K562 (cell line): ENCODE measurements at regions not wholly inside any gene's neighbourhood (a gene's known extent, or its start where the extent isn't known, plus 50 kb on each side); places are given as distances from the start of the nearest gene placed in this dataset.

Experiments
- ATAC-seq: fragments of 200-7000 bp; cut with Tn5 transposase; 3 replicates; pipeline ENCODE4 v1.9.1; 2020; ENCODE audit warnings: moderate library complexity
- BruUV-seq: library from RNA; stranded (reverse); fragments of 400-500 nt; replicated peaks from 2 replicates; lab custom pipeline; 2021; lab: Mats Ljungman, UMichigan
- CTCF ChIA-PET: fragments of 300-600 bp; formaldehyde crosslinking; extraction: SDS; loops from one replicate; lab custom pipeline; 2021; ENCODE audit warnings: low intra/inter-chr PET ratio; lab: Yijun Ruan, JAX
- POLR2A ChIA-PET: fragments of 300-600, 350-650 bp; sonication (Branson Sonifier 250); formaldehyde crosslinking; extraction: SDS; loops from one replicate; lab custom pipeline; 2021; ENCODE audit warnings: antibody characterized with exemption, inconsistent platforms; lab: Yijun Ruan, JAX
- DNase-seq, 4 experiments: peaks; one replicate each; pipeline versions ENCODE4 v3.0.0 to v3.0.0-alpha.2; 2011 to 2018; ENCODE audit warnings: low spot score in 3 of 4, mixed read lengths in 3 of 4; ENCODE audit errors: extremely low read depth in 1 of 4
- FAIRE-seq: peaks from 2 replicates; lab custom pipeline; 2011; peaks lifted over from hg19 to GRCh38; lab: Jason Lieb, UNC
- H2AFZ ChIP-seq: 2 replicates; pipeline ENCODE4 v1.6.0; 2011; ENCODE audit warnings: low read depth, low read length, control low read depth, inconsistent platforms
- H3K27ac ChIP-seq: fragments of 200-600 bp; 3 replicates; pipeline ENCODE4 v1.8.0; 2011; ENCODE audit warnings: low read depth, mild to moderate bottlenecking, control low read depth, inconsistent platforms, low read length, moderate library complexity, mixed read lengths; ENCODE audit errors: extremely low read depth
- H3K27me3 ChIP-seq, 2 experiments: fragments of 300-600 bp in 1 of 2; 2 replicates in 1 of 2; 3 replicates in 1 of 2; pipeline versions ENCODE4 v1.6.0 to v1.8.0; 2011; ENCODE audit warnings: inconsistent platforms in 2 of 2, low read length in 2 of 2, mild to moderate bottlenecking in 1 of 2, mixed read lengths in 1 of 2, moderate library complexity in 1 of 2; ENCODE audit not compliant: control insufficient read depth in 2 of 2, insufficient read depth in 2 of 2
- H3K36me3 ChIP-seq: fragments of 300-600 bp; 3 replicates; pipeline ENCODE4 v1.8.0; 2011; ENCODE audit warnings: mild to moderate bottlenecking, low read length, inconsistent platforms; ENCODE audit not compliant: control insufficient read depth, insufficient read depth
- H3K4me1 ChIP-seq, 2 experiments: fragments of 200-600 bp in 1 of 2; replicated peaks in 1 of 2; 2 replicates in 1 of 2; 3 replicates in 1 of 2; pipeline versions ENCODE4 v1.5.1 to v1.8.0; 2011; ENCODE audit warnings: inconsistent platforms in 2 of 2, low read length in 2 of 2, mild to moderate bottlenecking in 1 of 2, mixed read lengths in 1 of 2, moderate library complexity in 1 of 2; ENCODE audit not compliant: control insufficient read depth in 2 of 2, insufficient read depth in 2 of 2
- H3K4me2 ChIP-seq: 2 replicates; pipeline ENCODE4 v1.6.1; 2011; ENCODE audit warnings: low read length, control low read depth, inconsistent platforms, mixed read lengths; ENCODE audit not compliant: insufficient read depth
- H3K4me3 ChIP-seq: fragments of 200-600 bp; sonication (generic), shearing (Covaris generic); 2 replicates; pipeline ENCODE4 v1.5.1; 2016; ENCODE audit warnings: control low read depth, inconsistent platforms
- H3K79me2 ChIP-seq: fragments of 200-600 bp; 3 replicates; pipeline ENCODE4 v1.8.0; 2011; ENCODE audit warnings: low read length, inconsistent platforms; ENCODE audit not compliant: control insufficient read depth, insufficient read depth
- H3K9ac ChIP-seq, 2 experiments: 2 replicates each; pipeline versions ENCODE4 v1.6.0 to v1.6.1; 2011; ENCODE audit warnings: low read depth in 2 of 2, low read length in 2 of 2, control low read depth in 1 of 2, inconsistent platforms in 1 of 2, mild to moderate bottlenecking in 1 of 2, mixed read lengths in 1 of 2; ENCODE audit not compliant: insufficient read depth in 1 of 2
- H3K9me1 ChIP-seq: one replicate; pipeline ENCODE4 v1.6.0; 2011; ENCODE audit warnings: inconsistent platforms, mild to moderate bottlenecking, low read length, moderate library complexity; ENCODE audit not compliant: control insufficient read depth, insufficient read depth
- H3K9me3 ChIP-seq: replicated peaks from 2 replicates; pipeline ENCODE4 v1.5.1; 2011; ENCODE audit warnings: low read depth, low read length, inconsistent platforms; ENCODE audit not compliant: control insufficient read depth, insufficient read depth
- H4K20me1 ChIP-seq: replicated peaks from 2 replicates; pipeline ENCODE4 v1.6.1; 2011; ENCODE audit warnings: low read length, inconsistent platforms, mixed read lengths; ENCODE audit not compliant: control insufficient read depth, insufficient read depth
- FOXJ3 ChIP-seq: sonication (generic); formaldehyde crosslinking; IDR thresholded peaks from 2 replicates; pipeline ENCODE4 v1.4.0; 2020; ENCODE audit warnings: mild to moderate bottlenecking, missing genetic modification reagents
- FOXK2 ChIP-seq, 2 experiments: fragments of 450-650 bp; IDR thresholded peaks in 1 of 2; conservative IDR thresholded peaks in 1 of 2; 2 replicates each; pipeline ENCODE4 v1.6.1; 2016; ENCODE audit warnings: low read depth in 2 of 2, mild to moderate bottlenecking in 1 of 2
- HDAC1 ChIP-seq, 2 experiments: fragments of 450-650 bp; IDR thresholded peaks; 2 replicates each; pipeline ENCODE4 v1.6.1; 2016 to 2017; ENCODE audit warnings: inconsistent platforms in 1 of 2, mild to moderate bottlenecking in 1 of 2, moderate library complexity in 1 of 2
- HDAC6 ChIP-seq: IDR thresholded peaks from 2 replicates; pipeline ENCODE4 v1.6.1; 2012; ENCODE audit warnings: low read depth, mild to moderate bottlenecking, control low read depth, inconsistent platforms, low read length, moderate library complexity
- HOMEZ ChIP-seq: fragments of 250-450 bp; sonication (Bioruptor Pico); IDR thresholded peaks from 2 replicates; pipeline ENCODE4 v1.4.0; 2020; ENCODE audit warnings: mild to moderate bottlenecking, moderate library complexity
- NR2F6 ChIP-seq: fragments of 450-650 bp; formaldehyde crosslinking; IDR thresholded peaks from 2 replicates; pipeline ENCODE4 v1.4.0; 2020; ENCODE audit warnings: mild to moderate bottlenecking
- TEAD1 ChIP-seq, 2 experiments: fragments of 450-650 bp in 1 of 2; sonication (generic) in 1 of 2; formaldehyde crosslinking; IDR thresholded peaks; 2 replicates each; pipeline versions ENCODE4 v1.4.0 to v1.8.0; 2020 to 2022; ENCODE audit warnings: mild to moderate bottlenecking in 2 of 2, missing genetic modification reagents in 1 of 2
- ZNF740 ChIP-seq, 3 experiments: fragments of 200-800 bp in 1 of 3; sonication (Bioruptor generic) in 1 of 3; sonication (generic) in 1 of 3; formaldehyde crosslinking in 1 of 3; IDR thresholded peaks; 2 replicates each; pipeline versions ENCODE4 v1.6.1 to v1.8.0; 2016 to 2022; ENCODE audit warnings: mild to moderate bottlenecking in 2 of 3, missing compliant biosample characterization in 2 of 3, missing genetic modification characterization in 2 of 3, missing genetic modification reagents in 1 of 3
- ZNF785 ChIP-seq: fragments of 250-450 bp; sonication (Bioruptor Pico); IDR thresholded peaks from 2 replicates; pipeline ENCODE4 v1.4.0; 2020; ENCODE audit warnings: mild to moderate bottlenecking
- WGBS: fragments of 100-300 bp; shearing (Covaris generic); methylation state at CpG from one replicate; pipeline ENCODE4 v1.1.6; 2016; ENCODE audit warnings: low coverage, mixed read lengths; ENCODE audit not compliant: insufficient coverage; ENCODE audit errors: missing lambda C conversion rate; 5-methylcytosine and 5-hydroxymethylcytosine counted together
- in situ Hi-C: fragments of 300-500 bp; cut with MboI; formaldehyde crosslinking; loops from 4 replicates; pipeline ENCODE4 v1.15.0; 2018; ENCODE audit warnings: inconsistent platforms, mixed read lengths
- intact Hi-C: fragments of 100-400 bp; cut with micrococcal nuclease; formaldehyde crosslinking; loops from 2 replicates; pipeline ENCODE4 v1.14.2; 2022
- TF ChIP-seq, protein P1 (sequence below): sonication (generic); formaldehyde crosslinking; IDR thresholded peaks from 2 replicates; pipeline ENCODE4 v1.8.1; 2023; ENCODE audit warnings: mild to moderate bottlenecking, missing genetic modification reagents

DNA sequence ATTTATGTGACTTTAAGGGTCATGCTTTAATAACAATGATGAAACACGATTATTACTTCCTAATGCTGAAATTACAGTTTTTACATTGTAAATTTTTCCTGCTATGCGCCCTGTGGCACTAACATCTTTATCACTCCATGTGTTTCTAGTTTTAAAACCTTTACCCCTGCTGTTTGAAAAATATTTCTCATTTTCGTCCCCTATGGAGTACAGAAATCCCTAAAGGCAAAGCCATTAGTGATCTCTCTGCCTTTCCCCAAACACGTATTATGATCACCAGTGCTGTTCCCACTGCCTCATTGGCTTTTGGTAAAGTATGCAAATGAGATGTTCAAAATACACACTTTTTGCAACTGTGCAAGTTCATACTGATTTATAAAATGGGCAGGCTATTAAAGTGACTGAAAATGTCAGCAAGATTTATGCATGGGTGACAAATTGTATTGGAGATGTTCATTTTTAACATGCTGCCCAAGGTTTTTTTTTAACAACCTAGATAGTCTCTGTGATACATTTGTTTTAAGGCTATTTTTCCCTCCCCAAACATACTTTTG is 1468.2 kb upstream of the ACVR2A start:
- Histone ChIP-seq H3K9me3 (no peaks in the 10 kb centered on the region), H3K27me3 (no peaks in the 10 kb centered on the region), H3K4me2 (no peak overlapping the region), H3K79me2 (no peaks in the 10 kb centered on the region), H3K4me3 (no peak overlapping the region), H3K9ac (no peak overlapping the region), H4K20me1 (no peaks in the 10 kb centered on the region), H3K36me3 (no peaks in the 10 kb centered on the region), H3K4me1 (no peaks in the 10 kb centered on the region), H2AFZ (no peak overlapping the region), H3K27ac (no peak overlapping the region), H3K9me1 (no peaks in the 10 kb centered on the region)
- POLR2A ChIA-PET = no interaction called here
- TF ChIP-seq FOXK2 (conservative IDR thresholded peaks at IDR 0.05 in 1 of 2, IDR thresholded peaks at IDR 0.05 in 1 of 2; ENCODE audit: low read depth in 2 of 2) (no peak), ZNF740 (CRISPR knock-in tag; IDR thresholded peaks at IDR 0.05) (no peak), ZNF740 (tag; IDR thresholded peaks at IDR 0.05) (no peak), HDAC1 (IDR thresholded peaks at IDR 0.05) (no peak), HOMEZ (CRISPR knock-in tag) (no peak), ZNF785 (CRISPR knock-in tag) (no peak), FOXJ3 (CRISPR knock-in tag) (no peak), TEAD1 (CRISPR knock-in tag; IDR thresholded peaks at IDR 0.05) (no peak), HDAC6 (no peak), NR2F6 (CRISPR knock-in tag) (no peak)
- TF ChIP-seq, protein P1, sequence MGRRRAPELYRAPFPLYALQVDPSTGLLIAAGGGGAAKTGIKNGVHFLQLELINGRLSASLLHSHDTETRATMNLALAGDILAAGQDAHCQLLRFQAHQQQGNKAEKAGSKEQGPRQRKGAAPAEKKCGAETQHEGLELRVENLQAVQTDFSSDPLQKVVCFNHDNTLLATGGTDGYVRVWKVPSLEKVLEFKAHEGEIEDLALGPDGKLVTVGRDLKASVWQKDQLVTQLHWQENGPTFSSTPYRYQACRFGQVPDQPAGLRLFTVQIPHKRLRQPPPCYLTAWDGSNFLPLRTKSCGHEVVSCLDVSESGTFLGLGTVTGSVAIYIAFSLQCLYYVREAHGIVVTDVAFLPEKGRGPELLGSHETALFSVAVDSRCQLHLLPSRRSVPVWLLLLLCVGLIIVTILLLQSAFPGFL (CRISPR knock-in tag) = no peak
- no TSS peak for BruUV-seq
- intact Hi-C loops = no loop called here
- FAIRE-seq (no peak), ATAC-seq (no peak), DNase-seq (no peak)
- CTCF ChIA-PET = no interaction called here
- 2% methylated on average over 4 of the region's 4 CpGs for WGBS
- in situ Hi-C loops = no loop called here
